ENCODE measurements at regions not wholly inside any gene's neighbourhood (a gene's known extent, or its start where the extent isn't known, plus 50 kb on each side); places are given as distances from the start of the nearest gene placed in this dataset.
A peak's percentile ranks its signal among the peaks of the same experiment; 100 is the strongest.

- WGBS, 3 donors: 5 to 9% (median 7%) methylated on average over 10 of the region's 10 CpGs
- peaks cover 55% of the 10 kb centered on the region for H3K4me1 ChIP-seq
- DNase-seq (no peak), ATAC-seq (no peak)
- H3K4me3 ChIP-seq: peak overlapping the region; percentile 96
- intact Hi-C loops (cut with DNase I): no loop called here
- H3K27ac ChIP-seq: peak overlapping the region; percentile 100
- no peaks in the 10 kb centered on the region for H3K27me3 ChIP-seq (ENCODE audit: insufficient read depth in 3 of 3, low read length in 2 of 3)
- no peaks in the 10 kb centered on the region for H3K9me3 ChIP-seq
- TF ChIP-seq CTCF (IDR thresholded peaks at IDR 0.05): no peak
- H3K36me3 ChIP-seq (ENCODE audit: insufficient read depth in 1 of 2, low read depth in 1 of 2): peaks cover 1% of the 10 kb centered on the region in 2 donors
These were observed 84.1 kb downstream of the PTPDC1 start for GRCh38 chr9:94168203-94169000.

DNA sequence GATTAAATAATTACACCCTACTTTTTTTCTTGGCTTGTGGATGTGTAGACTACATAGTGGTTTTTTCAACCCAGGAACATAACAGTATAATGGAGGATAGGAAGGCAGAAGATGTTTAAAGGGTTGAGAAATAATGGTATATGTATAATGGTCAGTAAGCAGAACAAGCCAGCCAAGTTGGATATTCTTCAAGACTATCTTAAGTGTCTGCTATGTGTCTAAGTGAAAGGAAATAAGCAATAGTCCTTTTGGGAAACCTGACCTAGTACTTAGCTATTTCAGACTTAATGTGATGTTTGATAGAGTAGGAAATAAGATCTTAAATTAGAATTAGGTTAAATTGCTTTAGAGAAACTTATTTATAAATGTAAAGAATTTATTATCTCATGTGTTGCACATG is 85.7 kb downstream of the PTPDC1 start:
- DNase-seq (no peak), ATAC-seq (no peak)
- intact Hi-C loops (cut with DNase I): loop anchor here in 1 of 2 donors (5.0 kb wide), 1 partner anchor 42 kb away; no protein-coding TSS in a partner anchor
- Histone ChIP-seq H3K36me3 (ENCODE audit: insufficient read depth in 1 of 2, low read depth in 1 of 2) (peaks cover 10 to 16% of the 10 kb centered on the region in 2 donors), H3K27ac (peak overlapping the region; percentile 100), H3K9me3 (no peaks in the 10 kb centered on the region), H3K4me3 (peak overlapping the region; percentile 96), H3K4me1 (peaks cover 70% of the 10 kb centered on the region), H3K27me3 (ENCODE audit: insufficient read depth in 3 of 3, low read length in 2 of 3) (no peaks in the 10 kb centered on the region)
- TF ChIP-seq CTCF (IDR thresholded peaks at IDR 0.05): no peak

DNA sequence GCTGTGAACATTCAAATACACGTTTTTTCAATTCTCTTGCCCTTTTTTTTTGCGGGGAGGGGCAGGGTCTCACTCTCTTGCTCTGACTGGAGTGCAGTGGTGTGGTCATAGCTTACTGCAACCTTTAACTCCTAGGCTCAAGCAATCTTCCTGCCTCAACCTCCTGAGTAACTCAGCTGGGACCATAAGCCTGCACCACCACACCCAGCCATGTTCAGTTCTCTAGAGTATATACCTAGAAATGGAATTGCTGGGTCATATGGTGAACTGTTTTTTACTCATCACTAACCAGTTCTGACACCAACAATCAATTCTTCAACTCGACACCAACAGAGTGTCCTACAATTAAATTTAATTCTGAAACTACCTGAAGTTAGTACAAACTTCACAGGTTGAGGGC is 85.5 kb upstream of the ZNF169 start:
- DNase-seq (no peak), ATAC-seq (peak in 1 of 4 donors; percentile 24)
- H3K9me3 ChIP-seq: no peaks in the 10 kb centered on the region
- H3K4me3 ChIP-seq: peak overlapping the region; percentile 96
- peaks cover 100% of the 10 kb centered on the region for H3K4me1 ChIP-seq
- no peak for TF ChIP-seq CTCF (IDR thresholded peaks at IDR 0.05)
- H3K36me3 ChIP-seq (ENCODE audit: insufficient read depth in 1 of 2, low read depth in 1 of 2): peaks cover 17 to 46% of the 10 kb centered on the region in 2 donors
- intact Hi-C loops (cut with DNase I): loop anchor here in 1 of 2 donors (5.0 kb wide), 1 partner anchor 39 kb away; no protein-coding TSS in a partner anchor
- 55 to 67% (median 57%) methylated on average over 3 of the region's 3 CpGs for WGBS, 3 donors
- H3K27ac ChIP-seq: peak overlapping the region; percentile 100
- H3K27me3 ChIP-seq (ENCODE audit: insufficient read depth in 3 of 3, low read length in 2 of 3): no peaks in the 10 kb centered on the region

DNA sequence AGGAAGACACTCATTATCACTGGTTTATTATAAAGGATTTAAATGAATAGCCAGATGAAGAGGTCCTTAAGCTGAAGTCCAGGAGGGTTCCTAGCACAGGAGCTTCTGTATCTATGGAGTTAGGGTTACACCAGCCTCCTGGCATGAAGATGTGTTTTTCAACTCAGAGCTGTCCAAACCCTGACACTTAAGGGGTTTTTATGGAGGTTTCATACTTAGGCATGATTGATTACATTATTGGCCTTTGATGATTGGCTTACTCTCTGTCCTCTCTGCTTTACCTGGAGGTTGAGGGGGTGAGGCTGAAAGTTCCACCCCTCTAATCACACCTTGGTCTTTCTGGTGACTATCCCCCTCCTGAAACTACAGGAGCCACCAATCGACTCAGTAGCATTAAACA is 84.9 kb upstream of the ZNF169 start:
- DNase-seq: no peak
- no peak for ATAC-seq
- peaks cover 17 to 50% of the 10 kb centered on the region in 2 donors for H3K36me3 ChIP-seq (ENCODE audit: insufficient read depth in 1 of 2, low read depth in 1 of 2)
- no peaks in the 10 kb centered on the region for H3K27me3 ChIP-seq (ENCODE audit: insufficient read depth in 3 of 3, low read length in 2 of 3)
- intact Hi-C loops (cut with DNase I): loop anchor here in 1 of 2 donors (5.0 kb wide), 1 partner anchor 38 kb away; no protein-coding TSS in a partner anchor
- 22 to 27% (median 24%) methylated on average over 1 of the region's 1 CpG for WGBS, 3 donors
- no peaks in the 10 kb centered on the region for H3K9me3 ChIP-seq
- peaks cover 100% of the 10 kb centered on the region for H3K4me1 ChIP-seq
- peak overlapping the region; percentile 40 for H3K27ac ChIP-seq
- peak overlapping the region; percentile 96 for H3K4me3 ChIP-seq
- TF ChIP-seq CTCF (IDR thresholded peaks at IDR 0.05): no peak

Data from psoas muscle (tissue), 7 donors.